ENCODE measurements at regions not wholly inside any gene's neighbourhood (a gene's known extent, or its start where the extent isn't known, plus 50 kb on each side); places are given as distances from the start of the nearest gene placed in this dataset.

- Histone ChIP-seq H3K9me2 (ENCODE audit: insufficient read depth) (no peaks in the 10 kb centered on the region), H4K20me1 (ENCODE audit: insufficient read depth) (no peaks in the 10 kb centered on the region), H3K36me3 (ENCODE audit: low read depth) (no peaks in the 10 kb centered on the region), H3F3A (ENCODE audit: insufficient read depth, low read depth) (no peaks in the 10 kb centered on the region), H3K27me3 (ENCODE audit: insufficient read depth, low read depth) (no peaks in the 10 kb centered on the region), H2AFZ (no peak overlapping the region), H3K4me2 (no peak overlapping the region), H3K4me3 (no peak overlapping the region), H3K9me3 (ENCODE audit: insufficient read depth, low read depth) (no peaks in the 10 kb centered on the region; the same call in 1 of the 2 replicates), H3K79me2 (ENCODE audit: low read depth) (no peaks in the 10 kb centered on the region), H3K4me1 (replicated peaks; ENCODE audit: insufficient read depth) (no peaks in the 10 kb centered on the region), H3K27ac (no peak overlapping the region)
- intact Hi-C loops (cut with micrococcal nuclease; ENCODE audit: unreplicated experiment), result no loop called here
- no TSS peak for BruUV-seq (replicated peaks)
- TF ChIP-seq EZH2 (IDR thresholded peaks at IDR 0.05; ENCODE audit: low read depth) (no peak), CTCF (conservative IDR thresholded peaks at IDR 0.05) (no peak)
- POLR2A ChIA-PET (ENCODE audit: unreplicated experiment), result no interaction called here
- CTCF ChIA-PET, result no interaction called here
- DNase-seq, result no peak
Observed at GRCh38 chr2:19507137-19507536, 148.7 kb upstream of the OSR1 start.

- H3K4me1 ChIP-seq (replicated peaks; ENCODE audit: insufficient read depth), result no peaks in the 10 kb centered on the region
- DNase-seq, result no peak
- no peaks in the 10 kb centered on the region for H4K20me1 ChIP-seq (ENCODE audit: insufficient read depth)
- H3F3A ChIP-seq (ENCODE audit: insufficient read depth, low read depth), result no peaks in the 10 kb centered on the region
- H3K4me3 ChIP-seq, result no peak overlapping the region
- CTCF ChIA-PET, result no interaction called here
- H3K9me2 ChIP-seq (ENCODE audit: insufficient read depth), result no peaks in the 10 kb centered on the region
- no peak overlapping the region for H2AFZ ChIP-seq
- no peaks in the 10 kb centered on the region for H3K79me2 ChIP-seq (ENCODE audit: low read depth)
- intact Hi-C loops (cut with micrococcal nuclease; ENCODE audit: unreplicated experiment), result no loop called here
- no peak overlapping the region for H3K27ac ChIP-seq
- no TSS peak for BruUV-seq (replicated peaks)
- no peaks in the 10 kb centered on the region for H3K27me3 ChIP-seq (ENCODE audit: insufficient read depth, low read depth)
- POLR2A ChIA-PET (ENCODE audit: unreplicated experiment), result interaction anchor here (0.6 kb wide), 1 partner anchor 232 kb away, joined by 8 read pairs; no protein-coding TSS in a partner anchor
- H3K36me3 ChIP-seq (ENCODE audit: low read depth), result no peaks in the 10 kb centered on the region
- TF ChIP-seq CTCF (conservative IDR thresholded peaks at IDR 0.05) (no peak), EZH2 (IDR thresholded peaks at IDR 0.05; ENCODE audit: low read depth) (no peak)
- no peaks in the 10 kb centered on the region for H3K9me3 ChIP-seq (ENCODE audit: insufficient read depth, low read depth)
- no peak overlapping the region for H3K4me2 ChIP-seq
Observed at GRCh38 chr2:19505199-19506136, 147.0 kb upstream of the OSR1 start.

GRCh38 chr2:19504400-19505198, 146.2 kb upstream of the OSR1 start:
- no peaks in the 10 kb centered on the region for H4K20me1 ChIP-seq (ENCODE audit: insufficient read depth)
- H3K4me3 ChIP-seq, result no peak overlapping the region
- TF ChIP-seq CTCF (conservative IDR thresholded peaks at IDR 0.05), result no peak
- no peak for TF ChIP-seq EZH2 (IDR thresholded peaks at IDR 0.05; ENCODE audit: low read depth)
- H2AFZ ChIP-seq, result no peak overlapping the region
- no peak overlapping the region for H3K27ac ChIP-seq
- BruUV-seq (replicated peaks), result no TSS peak
- intact Hi-C loops (cut with micrococcal nuclease; ENCODE audit: unreplicated experiment), result no loop called here
- no peaks in the 10 kb centered on the region for H3F3A ChIP-seq (ENCODE audit: insufficient read depth, low read depth)
- H3K36me3 ChIP-seq (ENCODE audit: low read depth), result no peaks in the 10 kb centered on the region
- CTCF ChIA-PET, result no interaction called here
- DNase-seq, result no peak
- POLR2A ChIA-PET (ENCODE audit: unreplicated experiment), result interaction anchor here (0.6 kb wide), 1 partner anchor 231 kb away, joined by 8 read pairs; no protein-coding TSS in a partner anchor
- H3K4me2 ChIP-seq, result no peak overlapping the region
- no peaks in the 10 kb centered on the region for H3K79me2 ChIP-seq (ENCODE audit: low read depth)
- no peaks in the 10 kb centered on the region for H3K9me3 ChIP-seq (ENCODE audit: insufficient read depth, low read depth)
- H3K27me3 ChIP-seq (ENCODE audit: insufficient read depth, low read depth), result no peaks in the 10 kb centered on the region
- H3K9me2 ChIP-seq (ENCODE audit: insufficient read depth), result no peaks in the 10 kb centered on the region
- no peaks in the 10 kb centered on the region for H3K4me1 ChIP-seq (replicated peaks; ENCODE audit: insufficient read depth)
